ENCODE measurements at regions not wholly inside any gene's neighbourhood (a gene's known extent, or its start where the extent isn't known, plus 50 kb on each side); places are given as distances from the start of the nearest gene placed in this dataset.
"Not testable (repeated sequence)": the region's sequence is repeated elsewhere in the genome, so short reads cannot be mapped to it uniquely, and the experiment has no call there.

DNA sequence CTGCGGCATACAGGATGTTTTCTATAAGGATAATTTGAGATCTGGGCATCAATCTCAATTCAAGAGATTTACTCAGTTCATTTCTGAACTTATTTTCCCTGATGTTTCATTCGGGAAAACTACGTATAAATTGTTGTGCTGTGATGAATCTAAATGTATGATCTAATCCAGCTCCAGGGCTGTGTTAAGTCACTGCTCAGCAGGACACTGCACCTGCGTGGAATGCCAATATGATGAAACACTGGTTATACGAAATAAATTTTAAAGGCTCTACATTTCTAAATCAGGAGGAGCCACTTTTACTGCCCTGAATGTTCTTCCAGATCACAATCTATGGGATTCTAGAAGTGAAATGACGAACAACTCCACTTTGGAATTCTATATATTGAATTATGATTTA is 259.0 kb downstream of the HNMT start:
- no peak for DNase-seq

DNA sequence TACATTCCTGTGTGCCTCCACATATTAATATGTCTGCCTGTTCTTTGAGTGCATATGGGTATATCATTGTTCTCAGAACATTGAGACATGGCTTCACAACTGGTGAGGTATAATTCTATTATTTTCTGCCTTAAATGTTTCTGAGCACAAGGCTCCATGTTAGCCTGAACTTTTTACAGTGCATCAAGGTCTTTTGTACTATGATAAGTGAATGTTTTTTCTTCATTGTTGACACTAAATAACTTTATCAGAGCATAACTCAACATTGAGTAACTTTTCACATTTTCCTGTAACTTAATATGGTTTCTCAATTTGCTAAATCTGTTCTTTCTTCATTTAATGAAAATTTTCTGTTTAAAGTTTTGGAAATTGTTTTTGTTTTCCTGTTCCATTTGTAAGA is 262.9 kb downstream of the HNMT start:
- no peak for DNase-seq

DNA sequence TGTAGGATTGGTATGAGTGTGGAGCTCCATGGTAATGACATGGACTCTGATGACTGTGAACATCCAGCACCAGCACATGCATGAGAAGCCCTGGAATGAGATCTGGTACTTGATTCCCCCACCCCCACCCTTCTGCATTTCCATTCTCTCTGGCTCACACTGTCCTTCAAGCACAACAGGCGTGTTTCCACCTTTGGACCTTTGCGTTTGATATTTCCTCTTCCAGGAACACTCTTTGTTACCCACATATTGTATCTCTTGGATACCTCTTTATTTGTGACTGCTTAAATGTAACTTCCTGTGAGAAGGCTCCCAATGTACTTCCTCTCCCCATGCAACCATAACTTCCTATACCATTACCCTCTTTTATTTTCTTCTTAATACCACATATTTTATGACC is 263.8 kb downstream of the HNMT start:
- DNase-seq: no peak

DNA sequence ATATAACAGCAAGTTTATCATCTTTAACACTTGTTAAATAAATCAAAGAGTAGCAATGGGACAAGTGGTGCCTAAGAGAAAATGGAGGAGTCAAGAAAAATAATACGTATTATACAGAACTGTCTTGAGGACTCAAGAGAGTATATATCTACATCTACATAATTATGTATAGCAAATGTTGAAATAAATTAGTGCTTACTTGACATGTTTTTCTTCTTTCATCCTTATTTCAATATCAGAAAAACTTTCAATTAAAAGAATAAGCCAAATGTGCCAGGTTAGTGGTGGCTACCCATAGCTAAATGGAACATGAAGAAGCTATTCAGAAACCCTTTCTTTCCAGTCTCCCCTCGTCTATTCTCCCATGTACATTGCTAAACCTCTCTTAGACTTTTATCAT is 267.3 kb upstream of the SPOPL start:
- no peak for DNase-seq

DNA sequence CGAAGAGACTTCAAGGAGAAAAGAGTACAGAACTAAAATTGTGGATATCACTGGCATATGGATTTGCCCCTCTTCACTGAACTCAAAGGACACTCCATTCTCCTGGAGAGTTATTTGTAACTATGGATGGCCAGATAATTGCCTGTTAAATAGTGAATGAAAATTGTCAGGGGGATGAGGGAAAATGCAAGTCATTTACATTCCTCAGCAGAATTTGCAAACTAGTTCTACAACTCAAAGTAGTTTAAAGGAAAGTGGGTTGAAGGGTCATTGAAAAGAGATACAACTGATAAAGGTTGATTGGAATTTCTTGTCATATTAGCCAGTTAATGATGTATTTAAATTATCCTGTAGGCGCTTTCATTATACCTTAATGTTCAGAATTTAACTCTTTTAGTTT is 266.5 kb upstream of the SPOPL start:
- no peak for DNase-seq

DNA sequence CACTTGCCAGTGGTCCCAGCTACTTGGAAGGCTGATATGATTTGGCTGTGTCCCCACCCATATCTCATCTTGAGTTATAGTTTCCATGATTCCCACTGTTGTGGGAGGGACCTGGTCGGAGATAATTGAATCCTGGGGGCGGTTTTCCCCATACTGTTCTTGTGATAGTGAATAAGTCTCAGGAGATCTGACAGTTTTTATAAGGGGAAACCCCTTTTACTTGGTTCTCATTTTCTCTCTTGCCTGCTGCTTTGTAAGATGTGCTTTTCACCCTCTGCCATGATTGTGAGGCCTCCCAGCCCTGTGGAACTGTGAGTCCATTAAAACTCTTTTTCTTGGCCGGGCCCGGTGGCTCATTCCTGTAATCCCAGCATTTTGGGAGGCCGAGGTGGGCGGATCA is 265.4 kb upstream of the SPOPL start:
- DNase-seq: no peak

DNA sequence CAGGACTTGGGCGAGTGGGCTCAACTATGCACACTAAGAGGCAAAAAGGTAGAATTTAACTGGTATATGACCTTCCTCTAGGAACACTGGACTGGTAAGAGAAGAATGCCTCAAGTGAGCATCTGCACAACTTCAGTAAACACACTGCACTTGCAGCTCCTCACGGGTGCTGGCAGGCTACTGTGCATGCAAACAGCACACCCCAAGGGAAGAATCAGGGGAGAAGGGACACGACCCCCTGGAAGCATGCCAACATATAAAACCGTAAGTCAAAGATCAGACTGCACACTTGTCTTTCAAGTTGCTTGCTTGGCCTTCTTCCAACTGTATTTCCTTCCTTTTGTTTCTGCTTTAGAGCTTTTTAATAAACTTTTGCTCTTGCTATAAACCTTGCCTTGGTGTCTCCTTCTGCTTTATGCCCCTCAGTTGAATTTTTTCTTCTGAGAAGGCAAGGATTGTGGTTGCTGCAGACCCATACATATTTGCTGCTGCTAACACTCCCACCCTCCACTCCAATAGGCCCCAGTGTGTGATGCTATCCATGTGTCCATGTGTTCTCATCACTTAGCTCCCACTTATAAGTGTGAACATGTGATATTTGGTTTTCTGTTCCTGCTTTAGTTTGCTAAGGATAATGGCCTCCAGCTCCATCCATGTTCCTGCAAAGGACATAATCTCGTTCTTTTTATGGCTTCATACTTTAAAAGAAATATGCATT is 263.7 kb upstream of the SPOPL start:
- no peak for DNase-seq

DNA sequence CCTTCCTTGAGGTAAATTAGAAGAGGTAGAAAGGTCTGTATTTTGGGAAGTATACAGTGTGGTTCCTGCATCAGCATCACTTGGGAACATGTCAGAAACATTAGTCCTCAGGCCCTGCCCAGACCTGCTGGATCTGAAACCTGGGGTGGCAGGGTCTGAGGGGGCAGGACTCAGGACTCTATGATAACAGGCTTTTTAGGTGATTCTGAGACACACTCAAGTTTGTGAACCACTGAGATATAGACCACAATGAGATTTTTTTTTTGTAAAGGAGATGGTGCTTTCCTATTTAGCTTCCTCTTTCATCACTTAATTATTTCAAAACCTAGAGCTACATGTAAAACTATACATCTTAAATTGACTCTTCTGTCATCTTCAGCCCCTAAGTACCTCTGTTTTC is 262.7 kb upstream of the SPOPL start:
- no peak for DNase-seq

DNA sequence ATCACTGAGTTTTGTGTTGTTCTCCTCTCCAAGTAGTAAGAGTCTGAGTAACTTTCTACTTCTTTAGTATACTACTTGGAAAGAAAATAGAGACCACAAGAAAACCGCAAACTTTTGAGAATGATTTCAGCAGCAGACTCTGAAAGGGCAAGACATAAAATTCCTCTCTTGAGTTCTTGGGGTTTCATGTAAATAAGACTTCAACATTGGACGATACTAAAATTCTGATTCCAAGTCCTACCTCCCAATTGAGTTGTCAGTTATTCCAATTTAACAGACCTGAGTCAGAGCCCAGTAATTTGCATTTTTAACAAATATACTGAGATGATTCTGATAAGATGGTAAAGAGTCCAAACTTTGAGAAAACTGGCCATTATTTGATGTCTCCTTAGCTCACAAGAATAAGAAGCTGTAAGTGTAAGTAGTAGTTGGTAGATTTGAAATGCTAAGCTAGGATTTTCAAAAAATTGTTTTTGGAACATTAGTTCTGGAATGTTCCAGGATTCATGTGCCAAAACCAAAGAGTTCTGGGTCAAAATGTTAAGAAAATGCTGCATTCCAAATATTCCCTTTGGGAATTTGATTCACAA is 261.6 kb upstream of the SPOPL start:
- DNase-seq: no peak

DNA sequence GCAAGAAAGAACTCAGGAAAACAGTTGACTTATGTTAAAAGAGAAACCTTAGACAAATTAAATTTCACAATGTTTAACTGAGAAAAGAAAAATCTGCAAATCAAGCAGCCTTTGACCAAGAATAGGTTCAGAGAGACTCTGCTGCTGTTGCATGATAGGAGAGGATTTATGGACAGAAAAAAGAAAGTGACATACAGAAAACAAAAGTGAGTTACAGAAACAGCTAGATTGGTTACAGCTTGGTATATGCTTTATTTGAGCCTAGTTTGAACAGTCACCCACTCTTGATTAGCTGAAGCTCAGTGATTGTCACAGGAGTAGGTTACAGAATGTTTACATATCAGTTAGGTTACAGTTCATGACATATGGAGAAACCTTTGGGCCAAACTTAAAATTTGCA is 258.2 kb upstream of the SPOPL start:
- no peak for DNase-seq

DNA sequence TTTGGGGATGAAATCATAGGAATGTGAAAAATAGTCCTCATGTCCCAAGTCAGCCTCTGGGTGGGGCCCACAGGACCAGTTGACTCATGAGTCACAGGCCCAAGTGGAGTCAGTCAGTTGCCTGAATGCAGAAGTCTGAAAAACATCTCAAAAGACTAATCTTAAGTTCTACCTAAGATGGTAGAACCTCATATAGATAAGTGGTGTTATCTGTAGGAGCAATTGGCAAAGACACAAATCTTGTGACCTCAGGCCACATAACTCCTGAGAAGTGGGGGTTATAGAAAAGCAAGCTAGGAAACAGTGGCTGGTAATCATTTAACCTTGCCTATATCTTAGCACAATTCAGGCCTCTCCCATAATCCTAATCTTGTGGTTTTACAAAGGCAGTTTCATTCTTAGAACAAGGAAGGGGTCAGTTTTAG is 257.1 kb upstream of the SPOPL start:
- DNase-seq: no peak

DNA sequence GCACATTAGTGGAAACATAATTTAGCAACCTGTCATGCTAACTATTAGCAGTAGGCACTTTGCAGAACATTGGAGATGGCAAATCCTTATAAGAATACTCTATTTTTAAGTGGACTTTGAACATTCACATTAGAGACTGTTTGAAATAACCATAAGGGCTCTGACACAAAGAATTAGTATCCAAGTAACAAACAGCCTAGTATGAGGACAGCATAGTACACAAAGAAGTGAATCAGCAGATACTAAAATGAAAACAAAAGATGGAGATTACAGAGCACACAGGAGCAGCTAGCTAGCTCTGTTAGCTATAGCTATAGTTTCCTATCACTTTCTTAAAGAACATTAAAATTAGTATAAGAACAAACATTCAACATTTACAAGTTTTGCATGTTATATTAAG is 256.3 kb upstream of the SPOPL start:
- no peak for DNase-seq

DNA sequence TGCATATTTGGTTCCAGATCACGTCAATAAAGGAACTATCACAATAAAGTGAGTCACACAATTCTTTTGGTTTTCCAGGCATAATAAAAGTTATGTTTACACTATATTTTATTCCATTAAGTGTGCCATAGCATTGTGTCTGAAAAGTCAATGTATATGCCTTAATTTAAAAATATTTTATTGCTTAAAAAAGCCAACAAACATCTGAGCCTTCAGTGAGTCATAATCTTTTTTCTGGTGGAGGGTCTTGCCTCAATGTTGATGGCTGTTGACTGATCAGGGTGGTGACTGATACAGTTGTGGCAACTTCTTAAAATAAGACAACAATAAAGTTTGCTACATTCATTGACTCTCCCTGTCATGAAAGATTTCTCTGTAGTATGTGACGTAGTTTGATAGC is 254.3 kb upstream of the SPOPL start:
- DNase-seq: no peak

DNA sequence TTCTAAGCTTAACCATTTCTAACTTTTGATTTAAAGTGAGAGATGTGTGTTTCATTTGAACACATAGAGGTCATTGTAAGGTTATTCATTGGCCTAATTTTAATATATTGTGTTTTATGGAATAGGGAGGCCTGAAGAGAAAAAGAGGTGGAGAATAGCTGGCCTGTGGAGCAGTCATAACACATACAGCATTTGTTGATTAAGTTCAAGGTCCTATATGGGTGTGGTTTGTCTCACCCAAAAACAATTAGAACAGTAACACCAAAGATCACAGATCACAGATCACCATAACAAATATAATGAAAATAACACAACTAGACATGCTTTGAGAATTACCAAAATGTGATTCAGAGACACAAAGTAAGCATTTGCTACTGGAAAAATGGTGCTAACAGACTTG is 252.4 kb upstream of the SPOPL start:
- DNase-seq: no peak

DNA sequence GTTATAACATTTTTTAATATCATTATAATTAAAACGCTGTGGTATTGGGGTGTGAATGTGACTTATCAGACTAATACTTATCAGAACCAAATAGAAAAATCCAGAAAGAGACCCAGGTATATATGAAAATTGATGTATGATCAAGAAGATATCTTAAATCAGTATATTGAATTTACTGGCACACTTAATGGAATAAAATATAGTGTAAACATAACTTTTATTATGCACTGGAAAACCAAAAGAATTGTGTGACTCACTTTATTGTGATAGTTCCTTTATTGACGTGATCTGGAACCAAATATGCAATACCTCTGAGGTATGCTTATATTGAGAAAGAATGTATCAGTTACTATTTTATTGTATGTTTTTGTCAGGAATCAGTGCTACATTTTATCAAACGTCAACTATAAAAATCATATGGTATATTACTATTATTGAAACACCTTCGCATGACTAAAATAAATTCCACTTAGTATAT is 250.7 kb upstream of the SPOPL start:
- not testable (repeated sequence) for DNase-seq

DNA sequence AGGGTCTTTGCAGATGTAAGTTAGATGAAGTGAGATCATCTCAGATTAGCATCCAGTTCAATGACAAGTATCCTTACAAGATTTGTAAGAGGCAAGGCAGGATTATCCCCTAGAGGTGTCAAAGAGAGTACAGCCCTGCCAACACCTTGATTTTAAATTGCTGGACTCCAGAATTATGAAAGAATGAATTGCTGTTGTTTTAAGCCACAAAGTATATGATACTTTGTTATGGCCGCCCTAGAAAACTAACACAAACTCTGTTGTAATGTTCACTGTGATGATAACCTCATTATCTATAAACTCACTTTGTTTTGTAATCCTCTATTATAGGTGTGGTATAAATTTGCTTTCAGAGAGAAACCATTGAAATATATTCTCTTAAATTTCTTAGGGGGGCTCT is 249.0 kb upstream of the SPOPL start:
- no peak for DNase-seq

DNA sequence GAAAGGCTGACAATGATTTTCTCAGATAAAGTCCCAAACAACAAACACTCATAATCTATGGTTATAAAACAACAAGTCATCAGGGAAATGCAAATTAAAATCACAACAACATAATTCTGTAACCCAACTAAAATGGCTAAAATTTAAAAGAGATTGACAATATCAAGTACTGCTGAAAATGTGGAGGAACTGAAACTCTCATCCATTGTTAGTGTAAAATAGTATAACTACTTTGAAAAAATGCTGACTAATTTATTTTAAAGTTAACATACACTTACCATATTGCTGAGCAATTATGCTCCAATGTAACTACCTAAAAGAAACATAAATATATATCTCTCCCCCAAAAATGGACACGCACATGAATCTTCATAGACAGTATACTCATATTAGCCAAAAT is 245.9 kb upstream of the SPOPL start:
- no peak for DNase-seq

DNA sequence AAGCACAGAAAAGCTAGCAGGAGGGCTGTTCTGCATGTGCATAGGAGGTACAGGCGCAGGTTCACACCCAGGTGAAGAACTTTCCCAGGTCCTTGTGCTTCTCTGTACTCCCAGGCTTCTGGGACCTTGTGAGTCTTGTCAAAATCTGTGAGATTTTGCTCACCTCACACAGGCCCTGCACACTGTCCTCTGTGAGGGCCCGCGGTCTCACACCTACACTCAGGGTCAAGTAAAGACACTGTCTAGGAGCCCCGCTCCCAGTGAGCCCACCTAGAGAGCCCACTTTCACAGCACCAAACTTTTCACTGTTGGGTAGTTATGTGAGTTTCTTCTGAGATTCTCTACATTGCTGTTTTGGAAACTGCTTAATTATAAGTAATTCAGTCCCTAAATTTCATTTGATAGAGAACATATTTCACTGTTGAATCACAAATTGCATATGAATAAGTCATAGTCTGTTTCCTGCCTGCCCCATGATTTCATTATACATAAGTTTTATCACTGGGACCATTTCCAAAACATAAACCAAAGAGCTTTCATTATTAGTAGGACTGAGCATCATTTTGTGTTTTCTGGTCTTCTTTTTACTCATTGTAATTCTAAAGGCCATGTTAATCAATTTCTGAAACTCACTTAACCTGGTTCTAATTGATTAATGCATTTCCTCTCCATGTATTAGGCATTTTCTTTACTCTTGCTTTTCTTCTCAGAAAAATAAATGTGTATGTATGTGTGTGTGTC is 234.2 kb upstream of the SPOPL start:
- no peak for DNase-seq

DNA sequence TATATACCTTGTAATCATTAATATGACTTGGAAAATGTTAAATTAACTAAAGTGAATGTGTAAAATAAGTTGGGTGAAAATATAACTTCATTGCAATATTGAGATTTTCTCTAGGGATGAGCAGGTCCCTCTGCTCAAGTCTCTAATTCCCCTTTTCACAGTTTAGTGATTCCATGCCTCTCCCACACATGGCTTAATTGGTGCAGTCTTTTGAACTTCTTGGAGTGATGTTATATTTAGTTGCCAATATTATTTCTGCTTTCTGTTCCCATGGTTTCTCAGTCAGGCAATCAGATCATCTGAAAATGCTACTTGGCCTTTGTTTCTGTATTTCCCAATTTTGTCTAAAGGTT is 233.7 kb upstream of the SPOPL start:
- no peak for DNase-seq

DNA sequence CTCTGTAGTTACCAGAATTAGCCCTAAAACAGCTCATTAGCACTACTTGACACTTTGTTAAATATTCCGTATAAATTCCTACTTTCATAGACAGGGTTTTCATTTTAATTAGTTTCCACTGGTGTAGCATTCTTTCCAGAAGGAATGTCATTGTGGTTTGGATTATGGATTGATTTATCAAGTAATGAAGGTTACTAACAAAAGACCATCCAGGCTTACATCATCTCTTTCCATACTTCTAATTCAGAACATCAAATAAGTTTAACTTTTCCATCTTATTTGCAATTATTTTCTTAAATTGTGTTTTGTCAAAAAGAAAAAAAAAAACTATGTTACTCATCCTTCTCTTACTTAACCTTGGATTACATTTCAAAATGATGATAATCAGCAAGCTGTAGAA is 231.8 kb upstream of the SPOPL start:
- no peak for DNase-seq

DNA sequence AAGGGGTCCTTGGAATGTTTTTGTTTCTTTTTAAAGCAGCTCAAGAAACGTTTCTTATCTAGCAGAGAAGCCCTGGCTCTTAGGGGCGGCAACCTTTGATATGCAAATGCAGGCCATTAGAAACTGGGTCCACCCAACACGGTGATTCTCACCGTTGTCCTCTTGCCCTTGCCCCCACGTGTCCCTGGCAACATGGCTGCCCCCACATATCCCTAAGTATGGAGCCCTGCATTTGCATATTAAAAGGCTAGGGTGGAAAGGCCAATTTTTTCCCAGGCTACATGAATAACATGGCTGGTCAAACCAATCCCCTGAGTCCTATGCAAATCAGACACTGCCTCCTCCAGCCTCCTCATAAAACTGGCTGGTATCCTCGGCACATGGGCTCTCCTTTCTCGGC is 230.1 kb upstream of the SPOPL start:
- DNase-seq: no peak

DNA sequence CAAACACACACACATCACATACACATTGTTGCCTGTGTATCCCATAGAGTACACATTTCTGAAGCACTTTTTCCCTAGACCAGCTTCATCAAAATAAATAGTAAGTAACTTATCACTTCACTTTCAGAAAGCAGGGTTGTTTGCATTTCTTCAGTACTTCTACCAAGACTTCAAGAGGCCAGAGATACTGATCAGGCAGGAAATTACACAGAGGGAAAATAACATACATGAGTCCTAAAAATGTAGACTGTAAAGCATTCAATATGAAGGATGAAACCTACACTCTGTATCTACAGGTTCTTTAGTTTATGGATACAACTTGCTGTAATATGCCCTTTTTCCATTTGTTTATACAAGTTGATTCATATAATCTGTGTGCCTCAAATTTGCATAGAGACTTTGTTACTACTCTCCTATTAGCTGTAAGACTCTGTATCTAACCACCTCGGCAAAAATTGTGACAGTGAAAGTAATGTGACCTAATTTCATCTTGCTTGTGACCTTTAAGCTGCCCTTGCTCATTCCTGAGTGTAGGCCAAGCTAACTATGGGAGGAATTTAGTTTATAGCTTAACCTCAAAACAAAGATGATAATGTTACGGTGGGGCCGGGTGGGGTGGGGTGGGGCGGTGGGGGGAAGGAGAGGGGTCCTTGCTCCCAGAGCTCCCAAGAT is 228.9 kb upstream of the SPOPL start:
- no peak for DNase-seq

DNA sequence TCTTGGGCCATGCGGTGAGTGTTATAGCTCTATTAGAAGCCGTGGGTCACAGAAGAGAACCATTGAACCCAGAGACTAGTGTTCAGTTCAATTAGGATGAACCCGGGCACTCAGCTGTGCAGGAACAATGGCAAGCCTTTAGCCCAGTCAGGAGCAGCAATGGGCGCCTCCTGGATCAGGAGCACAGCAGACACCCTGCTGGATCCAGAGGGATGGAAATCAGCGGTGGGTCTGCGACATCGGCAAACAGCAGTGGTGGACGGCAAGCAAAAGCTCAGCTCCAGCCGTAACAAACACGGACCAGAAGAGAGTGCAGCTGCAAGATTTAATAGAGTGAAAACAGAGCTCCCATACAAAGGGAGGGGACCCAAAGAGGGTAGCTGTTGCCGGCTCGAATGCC is 228.3 kb upstream of the SPOPL start:
- DNase-seq: not testable (repeated sequence)
